NB4 (cell line): ENCODE measurements at regions not wholly inside any gene's neighbourhood (a gene's known extent, or its start where the extent isn't known, plus 50 kb on each side); places are given as distances from the start of the nearest gene placed in this dataset.
"Not testable (repeated sequence)": the region's sequence is repeated elsewhere in the genome, so short reads cannot be mapped to it uniquely, and the experiment has no call there.

ENCODE experiments used
- DNase-seq: peaks from one replicate; pipeline ENCODE4 v3.0.0; 2010; ENCODE audit warnings: low read depth
- H3K4me3 ChIP-seq: one replicate; pipeline ENCODE4 v1.5.1; 2011; ENCODE audit warnings: mild to moderate bottlenecking, low read depth, low read length, moderate library complexity
- MYC ChIP-seq: IDR thresholded peaks from 2 replicates; pipeline ENCODE4 v1.6.1; 2011; ENCODE audit warnings: low read depth, low read length
- POLR2A ChIP-seq: IDR thresholded peaks from 2 replicates; pipeline ENCODE4 v1.6.1; 2011; ENCODE audit warnings: mild to moderate bottlenecking; ENCODE audit not compliant: insufficient read length; ENCODE audit errors: extremely low read depth
- TF ChIP-seq, protein P1 (sequence below): IDR thresholded peaks from 2 replicates; pipeline ENCODE4 v1.6.1; 2011; ENCODE audit warnings: low read depth, low read length
- TF ChIP-seq, protein P2 (sequence below): IDR thresholded peaks from one replicate; pipeline ENCODE4 v1.5.1; 2012; ENCODE audit warnings: low read depth, low read length

DNA sequence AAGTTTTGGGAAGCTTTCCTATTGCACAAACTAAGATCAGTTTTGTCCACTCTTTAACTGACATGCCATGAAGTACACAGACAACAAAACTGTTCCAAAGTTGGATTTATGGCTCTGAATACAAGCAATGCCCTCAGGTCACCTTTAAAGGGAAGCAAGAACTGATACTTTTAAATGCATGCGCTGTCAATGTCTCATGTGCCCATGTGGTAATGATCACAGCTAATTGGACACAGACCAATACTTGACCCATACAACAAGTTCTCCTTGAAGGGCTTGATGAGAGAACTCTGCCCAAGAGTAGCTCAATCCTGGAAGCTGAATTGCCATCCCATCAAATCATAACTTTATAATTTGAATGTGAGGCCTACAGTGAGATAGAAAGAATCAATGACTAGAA lies 624.9 kb downstream of the ETS1 start:
- no peak overlapping the region for H3K4me3 ChIP-seq
- TF ChIP-seq, protein P1, sequence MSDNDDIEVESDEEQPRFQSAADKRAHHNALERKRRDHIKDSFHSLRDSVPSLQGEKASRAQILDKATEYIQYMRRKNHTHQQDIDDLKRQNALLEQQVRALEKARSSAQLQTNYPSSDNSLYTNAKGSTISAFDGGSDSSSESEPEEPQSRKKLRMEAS, result no peak
- no peak for TF ChIP-seq MYC
- TF ChIP-seq, protein P2, sequence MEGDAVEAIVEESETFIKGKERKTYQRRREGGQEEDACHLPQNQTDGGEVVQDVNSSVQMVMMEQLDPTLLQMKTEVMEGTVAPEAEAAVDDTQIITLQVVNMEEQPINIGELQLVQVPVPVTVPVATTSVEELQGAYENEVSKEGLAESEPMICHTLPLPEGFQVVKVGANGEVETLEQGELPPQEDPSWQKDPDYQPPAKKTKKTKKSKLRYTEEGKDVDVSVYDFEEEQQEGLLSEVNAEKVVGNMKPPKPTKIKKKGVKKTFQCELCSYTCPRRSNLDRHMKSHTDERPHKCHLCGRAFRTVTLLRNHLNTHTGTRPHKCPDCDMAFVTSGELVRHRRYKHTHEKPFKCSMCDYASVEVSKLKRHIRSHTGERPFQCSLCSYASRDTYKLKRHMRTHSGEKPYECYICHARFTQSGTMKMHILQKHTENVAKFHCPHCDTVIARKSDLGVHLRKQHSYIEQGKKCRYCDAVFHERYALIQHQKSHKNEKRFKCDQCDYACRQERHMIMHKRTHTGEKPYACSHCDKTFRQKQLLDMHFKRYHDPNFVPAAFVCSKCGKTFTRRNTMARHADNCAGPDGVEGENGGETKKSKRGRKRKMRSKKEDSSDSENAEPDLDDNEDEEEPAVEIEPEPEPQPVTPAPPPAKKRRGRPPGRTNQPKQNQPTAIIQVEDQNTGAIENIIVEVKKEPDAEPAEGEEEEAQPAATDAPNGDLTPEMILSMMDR, result no peak
- TF ChIP-seq POLR2A, result no peak
- no peak for DNase-seq

DNA sequence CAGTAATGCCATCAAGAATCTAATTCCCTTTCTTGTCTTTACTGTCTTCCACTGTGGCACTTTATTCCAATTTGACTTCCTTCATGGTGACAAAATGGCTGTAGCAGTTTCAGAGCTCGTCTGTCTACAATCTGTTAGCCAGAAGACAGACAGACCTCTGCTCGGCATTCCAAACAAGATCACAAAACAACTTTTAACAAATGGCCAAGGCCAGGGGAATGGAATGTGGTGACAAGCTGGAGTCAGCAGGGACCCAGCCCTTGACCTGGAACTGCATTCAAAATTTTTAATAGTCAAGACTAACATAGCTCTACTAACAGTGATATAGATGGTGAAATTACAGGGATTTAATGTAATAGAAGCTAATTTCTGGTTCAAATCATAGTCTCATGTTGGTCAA lies 637.2 kb downstream of the ETS1 start:
- no peak for TF ChIP-seq MYC
- TF ChIP-seq, protein P2, result no peak
- TF ChIP-seq, protein P1, result no peak
- TF ChIP-seq POLR2A, result no peak
- H3K4me3 ChIP-seq, result no peak overlapping the region
- DNase-seq, result no peak

DNA sequence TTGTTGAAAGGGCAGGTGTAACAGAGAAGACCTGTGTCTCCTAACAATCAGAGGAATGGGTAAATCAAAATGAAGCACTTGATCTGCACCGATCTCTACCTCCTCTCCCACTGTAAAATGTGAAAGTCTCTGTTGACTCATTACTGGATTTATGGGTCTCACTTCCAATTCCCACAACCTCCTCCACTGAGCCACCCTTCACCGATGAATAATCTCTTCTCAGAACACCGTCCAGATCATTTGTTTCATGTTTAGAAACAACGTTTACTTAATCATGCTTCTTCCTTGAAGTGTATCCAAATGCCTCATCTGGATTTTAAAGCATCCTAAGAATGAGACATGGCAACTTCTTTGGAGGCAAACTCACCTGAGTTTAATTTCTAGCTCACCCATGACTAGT lies 643.6 kb downstream of the ETS1 start:
- no peak overlapping the region for H3K4me3 ChIP-seq
- TF ChIP-seq, protein P1, result no peak
- TF ChIP-seq, protein P2, result no peak
- TF ChIP-seq MYC (no peak), POLR2A (no peak)
- DNase-seq, result no peak

DNA sequence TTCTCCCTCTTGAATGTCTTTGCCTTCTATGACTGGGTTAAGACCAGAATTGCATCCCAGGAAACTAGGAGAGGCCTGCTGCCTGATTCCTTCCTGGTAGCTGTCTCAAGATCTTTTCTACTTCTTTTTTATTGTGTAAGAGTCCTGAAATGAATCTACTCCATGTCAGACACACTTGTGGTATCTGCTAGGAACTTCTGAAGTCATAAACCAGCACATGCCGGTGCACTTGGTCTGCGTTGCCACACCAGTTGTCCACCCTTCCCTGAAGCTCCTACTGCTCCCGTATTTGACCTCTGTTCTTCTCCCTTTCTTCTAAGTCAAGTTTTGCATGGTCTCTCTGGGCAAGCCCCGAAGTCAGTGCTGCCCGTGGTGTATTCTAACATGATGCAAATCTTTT lies 644.2 kb downstream of the ETS1 start:
- DNase-seq, result no peak
- no peak overlapping the region for H3K4me3 ChIP-seq
- TF ChIP-seq POLR2A (no peak), MYC (no peak)
- TF ChIP-seq, protein P2, result no peak
- TF ChIP-seq, protein P1, result no peak

DNA sequence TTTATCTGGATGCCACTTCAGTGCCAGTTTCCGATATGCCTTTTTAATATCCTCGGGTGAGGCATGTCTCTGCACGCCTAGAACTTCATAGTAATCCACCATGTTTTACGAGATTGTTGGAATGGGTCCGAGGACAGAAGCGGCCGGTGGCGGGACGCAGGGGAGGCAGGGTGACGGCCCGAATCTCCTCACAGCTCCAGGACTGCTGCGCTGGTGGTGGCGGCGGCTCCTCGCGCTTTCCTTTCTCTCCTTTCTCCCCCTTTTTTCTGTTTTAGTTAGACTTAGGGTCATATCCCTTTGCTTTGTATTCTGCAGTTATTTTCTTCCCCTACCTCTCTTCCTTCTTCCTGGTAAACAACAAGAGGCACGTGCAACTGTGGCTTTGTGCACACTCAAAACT lies 645.8 kb downstream of the ETS1 start:
- not testable (repeated sequence) for H3K4me3 ChIP-seq, DNase-seq

DNA sequence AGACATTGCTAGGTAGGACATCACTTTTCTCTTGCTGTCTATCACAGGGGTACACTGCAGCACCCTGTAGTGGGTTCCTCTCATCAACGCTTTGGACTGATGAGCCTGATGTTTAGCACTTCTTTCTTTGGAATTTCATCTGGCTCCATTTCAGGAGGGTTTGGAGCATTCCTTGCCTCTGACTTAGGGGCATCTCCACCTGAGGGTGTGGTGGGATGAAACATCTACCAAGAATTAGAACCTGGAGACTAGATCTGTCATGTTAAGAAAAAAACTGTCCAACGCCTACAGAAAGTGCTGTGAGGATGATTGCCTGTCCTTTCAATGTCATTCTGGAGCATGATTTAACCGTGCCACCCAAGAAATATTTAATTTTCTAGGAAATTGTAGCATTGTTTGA lies 648.4 kb downstream of the ETS1 start:
- DNase-seq, result no peak
- TF ChIP-seq, protein P2, result no peak
- no peak for TF ChIP-seq MYC
- TF ChIP-seq, protein P1, result no peak
- TF ChIP-seq POLR2A, result no peak
- H3K4me3 ChIP-seq, result no peak overlapping the region
